IMR-90 (cell line): ENCODE measurements at regions not wholly inside any gene's neighbourhood (a gene's known extent, or its start where the extent isn't known, plus 50 kb on each side); places are given as distances from the start of the nearest gene placed in this dataset.

ENCODE experiments used
- ATAC-seq: fragments of 200-7000 bp; cut with Tn5 transposase; 2 replicates; pipeline ENCODE4 v1.9.1; 2020; ENCODE audit warnings: low read depth, mild to moderate bottlenecking, moderate library complexity
- BruUV-seq: library from RNA; stranded (reverse); fragments of 400-500 nt; replicated peaks from 2 replicates; lab custom pipeline; 2021; lab: Mats Ljungman, UMichigan
- CTCF ChIA-PET: fragments of 300-600 bp; formaldehyde crosslinking; extraction: SDS; loops from one replicate; lab custom pipeline; 2021; ENCODE audit warnings: antibody characterized with exemption; lab: Yijun Ruan, JAX
- POLR2A ChIA-PET: fragments of 300-600 bp; sonication (Branson Sonifier 250); formaldehyde crosslinking; loops from one replicate; lab custom pipeline; 2022; ENCODE audit warnings: antibody characterized with exemption; ENCODE audit not compliant: unreplicated experiment; lab: Charles Lee
- DNase-seq: peaks from one replicate; pipeline ENCODE4 v3.0.0; 2013
- H2AFZ ChIP-seq: replicated peaks from 2 replicates; pipeline ENCODE3; 2013; ENCODE audit warnings: low read length, mild to moderate bottlenecking; ENCODE audit not compliant: poor library complexity
- H2AK5ac ChIP-seq: 2 replicates; pipeline ENCODE4 v1.6.1; 2013; ENCODE audit warnings: low read depth, low read length, inconsistent platforms
- H2AK9ac ChIP-seq: replicated peaks from 2 replicates; pipeline ENCODE3; 2013; ENCODE audit warnings: mild to moderate bottlenecking, low read depth, low read length, moderate library complexity; ENCODE audit not compliant: poor library complexity
- H2BK120ac ChIP-seq: 2 replicates; pipeline ENCODE4 v1.6.1; 2013; ENCODE audit warnings: low read depth, low read length, inconsistent platforms
- H2BK15ac ChIP-seq: 3 replicates; pipeline ENCODE4 v1.6.1; 2013; ENCODE audit warnings: low read depth, low read length, inconsistent platforms
- H2BK20ac ChIP-seq: 2 replicates; pipeline ENCODE4 v1.6.1; 2013; ENCODE audit warnings: low read depth, mild to moderate bottlenecking, inconsistent platforms, low read length, moderate library complexity
- H2BK5ac ChIP-seq: 2 replicates; pipeline ENCODE4 v1.6.1; 2013; ENCODE audit warnings: mild to moderate bottlenecking, low read depth, low read length, inconsistent platforms; ENCODE audit not compliant: poor library complexity, severe bottlenecking
- H3K14ac ChIP-seq: replicated peaks from 2 replicates; pipeline ENCODE4 v1.6.1; 2013; ENCODE audit warnings: low read depth, low read length, inconsistent platforms
- H3K18ac ChIP-seq: 2 replicates; pipeline ENCODE4 v1.6.1; 2013; ENCODE audit warnings: low read depth, low read length, control low read depth
- H3K23ac ChIP-seq: 2 replicates; pipeline ENCODE4 v1.6.1; 2013; ENCODE audit warnings: low read depth, low read length, inconsistent platforms
- H3K27ac ChIP-seq: 2 replicates; pipeline ENCODE4 v1.5.1; 2013; ENCODE audit warnings: mild to moderate bottlenecking, control low read depth, low read length; ENCODE audit not compliant: insufficient read depth
- H3K27me3 ChIP-seq: 2 replicates; pipeline ENCODE4 v1.6.1; 2013; ENCODE audit warnings: low read length; ENCODE audit not compliant: control insufficient read depth, insufficient read depth
- H3K36me3 ChIP-seq: 2 replicates; pipeline ENCODE4 v1.6.1; 2013; ENCODE audit warnings: low read length, mixed read lengths; ENCODE audit not compliant: control insufficient read depth, insufficient read depth
- H3K4ac ChIP-seq: 2 replicates; pipeline ENCODE4 v1.6.1; 2013; ENCODE audit warnings: low read depth, low read length, inconsistent platforms
- H3K4me1 ChIP-seq: 2 replicates; pipeline ENCODE4 v1.6.1; 2013; ENCODE audit warnings: low read length, mixed read lengths; ENCODE audit not compliant: control insufficient read depth, insufficient read depth
- H3K4me2 ChIP-seq: 2 replicates; pipeline ENCODE4 v1.6.1; 2013; ENCODE audit warnings: low read depth, mild to moderate bottlenecking, control low read depth, low read length, moderate library complexity
- H3K4me3 ChIP-seq: 2 replicates; pipeline ENCODE4 v1.5.1; 2013; ENCODE audit warnings: low read depth, mild to moderate bottlenecking, control low read depth, low read length, moderate library complexity; ENCODE audit not compliant: insufficient read depth
- H3K56ac ChIP-seq: 2 replicates; pipeline ENCODE4 v1.6.1; 2013; ENCODE audit warnings: low read length, inconsistent platforms; ENCODE audit not compliant: insufficient read depth; ENCODE audit errors: extremely low read depth
- H3K79me1 ChIP-seq, 2 experiments: 2 replicates each; pipeline ENCODE4 v1.6.1; 2013; ENCODE audit warnings: low read length in 2 of 2, inconsistent platforms in 1 of 2, low read depth in 1 of 2
- H3K9ac ChIP-seq: 2 replicates; pipeline ENCODE4 v1.6.1; 2013; ENCODE audit warnings: low read depth, low read length, control low read depth
- H3K9me1 ChIP-seq: 2 replicates; pipeline ENCODE4 v1.6.1; 2013; ENCODE audit warnings: low read length, inconsistent platforms; ENCODE audit not compliant: insufficient read depth
- H3K9me3 ChIP-seq: 2 replicates; pipeline ENCODE4 v1.6.1; 2013; ENCODE audit warnings: low read length; ENCODE audit not compliant: control insufficient read depth, insufficient read depth
- H4K20me1 ChIP-seq: 2 replicates; pipeline ENCODE4 v1.6.1; 2013; ENCODE audit warnings: low read length, inconsistent platforms; ENCODE audit not compliant: insufficient read depth
- H4K5ac ChIP-seq: 2 replicates; pipeline ENCODE4 v1.6.1; 2013; ENCODE audit warnings: mild to moderate bottlenecking, low read depth, low read length, control low read depth
- H4K8ac ChIP-seq, 2 experiments: 2 replicates each; pipeline ENCODE4 v1.6.1; 2013; ENCODE audit warnings: low read depth in 2 of 2, low read length in 2 of 2, control low read depth in 1 of 2, inconsistent platforms in 1 of 2
- H4K91ac ChIP-seq: 2 replicates; pipeline ENCODE4 v1.6.1; 2013; ENCODE audit warnings: low read depth, low read length, inconsistent platforms; ENCODE audit not compliant: insufficient read depth
- CHD1 ChIP-seq: IDR thresholded peaks from 2 replicates; pipeline ENCODE4 v1.6.1; 2012; ENCODE audit warnings: low read depth, low read length, improper control_type of control experiment
- FOS ChIP-seq: fragments of 150-350 bp; IDR thresholded peaks from 2 replicates; pipeline ENCODE4 v1.6.1; 2016; ENCODE audit warnings: low read depth, low read length
- MAZ ChIP-seq: IDR thresholded peaks from 2 replicates; pipeline ENCODE4 v1.6.1; 2012; ENCODE audit warnings: low read depth, mild to moderate bottlenecking, low read length, improper control_type of control experiment, moderate library complexity, borderline replicate concordance
- MXI1 ChIP-seq: IDR thresholded peaks from 2 replicates; pipeline ENCODE4 v1.6.1; 2012; ENCODE audit warnings: low read depth, mild to moderate bottlenecking, low read length, moderate library complexity, borderline replicate concordance
- dilution Hi-C: fragments of 300-500 bp; cut with HindIII; formaldehyde crosslinking; loops from one replicate; pipeline ENCODE4 v1.14.3; 2018; ENCODE audit warnings: low sequenced_read_pairs; ENCODE audit not compliant: unreplicated experiment
- in situ Hi-C: fragments of 300-500 bp; cut with MboI; formaldehyde crosslinking; loops from 3 replicates; pipeline ENCODE4 v1.14.3; 2019; ENCODE audit warnings: low sequenced_read_pairs, inconsistent platforms, mixed read lengths
- intact Hi-C: fragments of 100-400 bp; cut with micrococcal nuclease; formaldehyde crosslinking; loops from 2 replicates; pipeline ENCODE4 v1.10.0; 2022

- Histone ChIP-seq H2BK5ac (no peak overlapping the region), H2AK9ac (no peak overlapping the region), H3K9ac (no peak overlapping the region), H3K23ac (no peak overlapping the region), H3K4me2 (no peak overlapping the region), H3K9me1 (no peaks in the 10 kb centered on the region), H3K36me3 (no peaks in the 10 kb centered on the region), H3K9me3 (no peaks in the 10 kb centered on the region), H2BK120ac (no peak overlapping the region), H3K4ac (no peak overlapping the region), H2BK20ac (no peak overlapping the region), H3K56ac (no peak overlapping the region), H2AFZ (no peak overlapping the region), H2AK5ac (no peak overlapping the region), H4K8ac (no peak overlapping the region), H4K20me1 (no peaks in the 10 kb centered on the region), H4K5ac (no peak overlapping the region), H3K4me1 (no peaks in the 10 kb centered on the region), H4K91ac (no peak overlapping the region), H2BK15ac (no peak overlapping the region), H3K18ac (no peak overlapping the region), H3K27ac (no peak overlapping the region), H3K27me3 (no peaks in the 10 kb centered on the region), H3K4me3 (no peak overlapping the region), H3K14ac (no peak overlapping the region), H3K79me1 (no peaks in the 10 kb centered on the region)
- BruUV-seq = no TSS peak
- ATAC-seq (no peak), DNase-seq (no peak)
- in situ Hi-C loops (no loop called here), dilution Hi-C loops (no loop called here), intact Hi-C loops (no loop called here)
- no peak for TF ChIP-seq MXI1
- no peak for TF ChIP-seq CHD1
- no peak for TF ChIP-seq FOS
- no peak for TF ChIP-seq MAZ
- POLR2A ChIA-PET = no interaction called here
- CTCF ChIA-PET = no interaction called here
These were observed 1166.7 kb downstream of the NCAM2 start for GRCh38 chr21:22164912-22165311.
